ENCODE measurements at regions not wholly inside any gene's neighbourhood (a gene's known extent, or its start where the extent isn't known, plus 50 kb on each side); places are given as distances from the start of the nearest gene placed in this dataset.

- DNase-seq (ENCODE audit: low spot score in 2 of 2): no peak
- TF ChIP-seq CTCF (IDR thresholded peaks at IDR 0.05) (no peak), POLR2A (IDR thresholded peaks at IDR 0.05) (no peak), EP300 (IDR thresholded peaks at IDR 0.05) (no peak), POLR2AphosphoS5 (IDR thresholded peaks at IDR 0.05) (no peak)
- Histone ChIP-seq H3K27ac (no peak overlapping the region), H3K9me3 (no peaks in the 10 kb centered on the region), H3K4me3 (no peak overlapping the region), H3K4me1 (no peaks in the 10 kb centered on the region), H3K27me3 (no peaks in the 10 kb centered on the region), H3K36me3 (no peaks in the 10 kb centered on the region)
- WGBS: 95% methylated on average over 6 of the region's 6 CpGs
Observed at GRCh38 chr2:164389411-164389810, 231.9 kb downstream of the GRB14 start.

- no peak overlapping the region for H3K27ac ChIP-seq
- WGBS: 45% methylated on average over 2 of the region's 2 CpGs
- no peaks in the 10 kb centered on the region for H3K4me1 ChIP-seq
- TF ChIP-seq EP300 (IDR thresholded peaks at IDR 0.05) (no peak), CTCF (IDR thresholded peaks at IDR 0.05) (no peak), POLR2A (IDR thresholded peaks at IDR 0.05) (no peak), POLR2AphosphoS5 (IDR thresholded peaks at IDR 0.05) (no peak)
- no peaks in the 10 kb centered on the region for H3K36me3 ChIP-seq
- no peak for DNase-seq (ENCODE audit: low spot score in 2 of 2)
- H3K9me3 ChIP-seq: no peaks in the 10 kb centered on the region
- no peak overlapping the region for H3K4me3 ChIP-seq
- no peaks in the 10 kb centered on the region for H3K27me3 ChIP-seq
Observed at GRCh38 chr2:164388511-164388910, 232.8 kb downstream of the GRB14 start.

- 78% methylated on average over 5 of the region's 5 CpGs for WGBS
- Histone ChIP-seq H3K4me3 (no peak overlapping the region), H3K36me3 (no peaks in the 10 kb centered on the region), H3K9me3 (no peaks in the 10 kb centered on the region), H3K27ac (no peak overlapping the region), H3K27me3 (no peaks in the 10 kb centered on the region), H3K4me1 (no peaks in the 10 kb centered on the region)
- no peak for TF ChIP-seq POLR2A (IDR thresholded peaks at IDR 0.05)
- no peak for DNase-seq (ENCODE audit: low spot score in 2 of 2)
Observed at GRCh38 chr2:164386231-164386630, 235.1 kb downstream of the GRB14 start.

- H3K36me3 ChIP-seq: no peaks in the 10 kb centered on the region
- no peak for DNase-seq (ENCODE audit: low spot score in 2 of 2)
- no peaks in the 10 kb centered on the region for H3K4me1 ChIP-seq
- TF ChIP-seq POLR2A (IDR thresholded peaks at IDR 0.05) (no peak), POLR2AphosphoS5 (IDR thresholded peaks at IDR 0.05) (no peak), CTCF (IDR thresholded peaks at IDR 0.05) (no peak)
- no peak overlapping the region for H3K4me3 ChIP-seq
- H3K27me3 ChIP-seq: no peaks in the 10 kb centered on the region
- no peak overlapping the region for H3K27ac ChIP-seq
- no peaks in the 10 kb centered on the region for H3K9me3 ChIP-seq
Observed at GRCh38 chr2:164384434-164384833, 236.8 kb downstream of the GRB14 start.

- Histone ChIP-seq H3K36me3 (no peaks in the 10 kb centered on the region), H3K9me3 (no peaks in the 10 kb centered on the region), H3K4me3 (no peak overlapping the region), H3K4me1 (no peaks in the 10 kb centered on the region), H3K27me3 (no peaks in the 10 kb centered on the region), H3K27ac (no peak overlapping the region)
- WGBS: 89% methylated on average over 4 of the region's 4 CpGs
- no peak for TF ChIP-seq EP300 (IDR thresholded peaks at IDR 0.05)
- no peak for TF ChIP-seq POLR2AphosphoS5 (IDR thresholded peaks at IDR 0.05)
- no peak for TF ChIP-seq POLR2A (IDR thresholded peaks at IDR 0.05)
- no peak for TF ChIP-seq CTCF (IDR thresholded peaks at IDR 0.05)
- DNase-seq (ENCODE audit: low spot score in 2 of 2): no peak
Observed at GRCh38 chr2:164371916-164372315, 249.4 kb downstream of the GRB14 start.

- Histone ChIP-seq H3K27me3 (no peaks in the 10 kb centered on the region), H3K27ac (no peak overlapping the region), H3K36me3 (no peaks in the 10 kb centered on the region), H3K9me3 (no peaks in the 10 kb centered on the region), H3K4me1 (no peaks in the 10 kb centered on the region), H3K4me3 (no peak overlapping the region)
- TF ChIP-seq POLR2AphosphoS5 (IDR thresholded peaks at IDR 0.05) (no peak), EP300 (IDR thresholded peaks at IDR 0.05) (no peak), POLR2A (IDR thresholded peaks at IDR 0.05) (no peak), CTCF (IDR thresholded peaks at IDR 0.05) (no peak)
- 17% methylated on average over 1 of the region's 1 CpG for WGBS
- DNase-seq (ENCODE audit: low spot score in 2 of 2): no peak
Observed at GRCh38 chr2:164369366-164369765, 251.9 kb downstream of the GRB14 start.

Measured in suprapubic skin (tissue), 4 donors.